Fibroblast of lung (primary cell): ENCODE measurements at regions not wholly inside any gene's neighbourhood (a gene's known extent, or its start where the extent isn't known, plus 50 kb on each side); places are given as distances from the start of the nearest gene placed in this dataset.

Experiments
- DNase-seq, 2 donors: peaks; one replicate each; pipeline versions ENCODE4 v3.0.0 to v3.0.0-alpha.2; 2010; ENCODE audit warnings: low read depth in 2 of 2
- H2AFZ ChIP-seq: 2 replicates; pipeline ENCODE4 v1.5.1; 2012; ENCODE audit warnings: low read length, control low read depth, inconsistent platforms
- H3K27ac ChIP-seq: 2 replicates; pipeline ENCODE4 v1.5.1; 2011; ENCODE audit warnings: low read length, control low read depth; ENCODE audit not compliant: insufficient read depth
- H3K27me3 ChIP-seq: 2 replicates; pipeline ENCODE4 v1.5.1; 2011; ENCODE audit warnings: mild to moderate bottlenecking, low read length; ENCODE audit not compliant: control insufficient read depth, insufficient read depth
- H3K36me3 ChIP-seq: 2 replicates; pipeline ENCODE4 v1.5.1; 2011; ENCODE audit warnings: low read length; ENCODE audit not compliant: control insufficient read depth, insufficient read depth
- H3K4me1 ChIP-seq: 2 replicates; pipeline ENCODE4 v1.5.1; 2011; ENCODE audit warnings: low read length; ENCODE audit not compliant: control insufficient read depth, insufficient read depth; ENCODE audit errors: extremely low read depth
- H3K4me2 ChIP-seq: 2 replicates; pipeline ENCODE4 v1.5.1; 2011; ENCODE audit warnings: low read length, control low read depth; ENCODE audit not compliant: insufficient read depth; ENCODE audit errors: extremely low read depth
- H3K4me3 ChIP-seq, 4 experiments: fragments of 200-600 bp in 1 of 4; sonication (generic) in 1 of 4; replicated peaks in 1 of 4; 2 replicates each; pipeline ENCODE4 v1.5.1; 2011 to 2016; ENCODE audit warnings: low read length in 4 of 4, low read depth in 3 of 4, mild to moderate bottlenecking in 3 of 4, control low read depth in 2 of 4, inconsistent platforms in 1 of 4, mixed read lengths in 1 of 4; ENCODE audit not compliant: insufficient read depth in 1 of 4; ENCODE audit errors: control extremely low read depth in 1 of 4
- H3K79me2 ChIP-seq: 2 replicates; pipeline ENCODE4 v1.5.1; 2012; ENCODE audit warnings: mild to moderate bottlenecking, low read length, inconsistent platforms; ENCODE audit not compliant: control insufficient read depth, insufficient read depth
- H3K9ac ChIP-seq: 2 replicates; pipeline ENCODE4 v1.5.1; 2011; ENCODE audit warnings: mild to moderate bottlenecking, low read length, control low read depth; ENCODE audit not compliant: insufficient read depth
- H3K9me3 ChIP-seq: 2 replicates; pipeline ENCODE4 v1.5.1; 2012; ENCODE audit warnings: low read depth, low read length; ENCODE audit not compliant: control insufficient read depth, insufficient read depth
- H4K20me1 ChIP-seq: 2 replicates; pipeline ENCODE4 v1.5.1; 2011; ENCODE audit warnings: low read length; ENCODE audit not compliant: control insufficient read depth, insufficient read depth; ENCODE audit errors: extremely low read depth
- EZH2 ChIP-seq: IDR thresholded peaks from 2 replicates; pipeline ENCODE4 v1.5.1; 2012; ENCODE audit warnings: low read length, control low read depth, mild to moderate bottlenecking; ENCODE audit errors: missing control alignments
- TF ChIP-seq, protein P1 (sequence below), 2 donors: IDR thresholded peaks in 1 of 2; conservative IDR thresholded peaks in 1 of 2; 1 replicate in 1 of 2; 2 replicates in 1 of 2; pipeline ENCODE4 v1.5.1; 2011 to 2012; ENCODE audit warnings: low read length in 2 of 2, control low read depth in 1 of 2, inconsistent platforms in 1 of 2, low read depth in 1 of 2, mild to moderate bottlenecking in 1 of 2

DNA sequence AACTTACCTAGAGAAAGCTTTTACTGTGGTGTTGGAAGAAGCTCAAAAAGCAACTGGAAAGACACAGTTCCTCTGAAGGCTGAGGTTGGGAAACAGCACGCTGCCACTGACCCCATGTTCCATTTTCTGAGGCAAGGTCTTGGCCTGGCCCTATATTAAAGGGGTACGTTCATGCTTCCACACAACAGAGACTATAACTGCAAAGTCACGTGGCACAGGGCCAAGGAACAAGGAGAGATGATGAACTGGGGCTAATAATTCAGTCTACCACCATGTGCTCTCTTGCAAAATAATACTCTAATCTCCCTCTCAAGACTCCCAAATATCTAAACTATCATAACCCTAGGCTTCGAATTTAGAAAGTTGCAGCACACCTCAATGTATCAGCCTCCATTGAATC lies 381.6 kb downstream of the DSEL start:
- DNase-seq = no peak
- no peak overlapping the region for H3K4me3 ChIP-seq
- no peak overlapping the region for H2AFZ ChIP-seq
- H3K4me2 ChIP-seq = no peak overlapping the region
- no peaks in the 10 kb centered on the region for H3K79me2 ChIP-seq
- no peaks in the 10 kb centered on the region for H3K4me1 ChIP-seq
- H3K27me3 ChIP-seq = no peaks in the 10 kb centered on the region
- no peak for TF ChIP-seq EZH2
- TF ChIP-seq, protein P1, sequence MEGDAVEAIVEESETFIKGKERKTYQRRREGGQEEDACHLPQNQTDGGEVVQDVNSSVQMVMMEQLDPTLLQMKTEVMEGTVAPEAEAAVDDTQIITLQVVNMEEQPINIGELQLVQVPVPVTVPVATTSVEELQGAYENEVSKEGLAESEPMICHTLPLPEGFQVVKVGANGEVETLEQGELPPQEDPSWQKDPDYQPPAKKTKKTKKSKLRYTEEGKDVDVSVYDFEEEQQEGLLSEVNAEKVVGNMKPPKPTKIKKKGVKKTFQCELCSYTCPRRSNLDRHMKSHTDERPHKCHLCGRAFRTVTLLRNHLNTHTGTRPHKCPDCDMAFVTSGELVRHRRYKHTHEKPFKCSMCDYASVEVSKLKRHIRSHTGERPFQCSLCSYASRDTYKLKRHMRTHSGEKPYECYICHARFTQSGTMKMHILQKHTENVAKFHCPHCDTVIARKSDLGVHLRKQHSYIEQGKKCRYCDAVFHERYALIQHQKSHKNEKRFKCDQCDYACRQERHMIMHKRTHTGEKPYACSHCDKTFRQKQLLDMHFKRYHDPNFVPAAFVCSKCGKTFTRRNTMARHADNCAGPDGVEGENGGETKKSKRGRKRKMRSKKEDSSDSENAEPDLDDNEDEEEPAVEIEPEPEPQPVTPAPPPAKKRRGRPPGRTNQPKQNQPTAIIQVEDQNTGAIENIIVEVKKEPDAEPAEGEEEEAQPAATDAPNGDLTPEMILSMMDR (conservative IDR thresholded peaks at IDR 0.05 in 1 of 2, IDR thresholded peaks at IDR 0.05 in 1 of 2; ENCODE audit: low read depth in 1 of 2, low read length in 2 of 2) = no peak
- H3K9ac ChIP-seq = no peak overlapping the region
- no peaks in the 10 kb centered on the region for H4K20me1 ChIP-seq
- no peak overlapping the region for H3K27ac ChIP-seq
- H3K9me3 ChIP-seq = no peaks in the 10 kb centered on the region
- no peaks in the 10 kb centered on the region for H3K36me3 ChIP-seq

DNA sequence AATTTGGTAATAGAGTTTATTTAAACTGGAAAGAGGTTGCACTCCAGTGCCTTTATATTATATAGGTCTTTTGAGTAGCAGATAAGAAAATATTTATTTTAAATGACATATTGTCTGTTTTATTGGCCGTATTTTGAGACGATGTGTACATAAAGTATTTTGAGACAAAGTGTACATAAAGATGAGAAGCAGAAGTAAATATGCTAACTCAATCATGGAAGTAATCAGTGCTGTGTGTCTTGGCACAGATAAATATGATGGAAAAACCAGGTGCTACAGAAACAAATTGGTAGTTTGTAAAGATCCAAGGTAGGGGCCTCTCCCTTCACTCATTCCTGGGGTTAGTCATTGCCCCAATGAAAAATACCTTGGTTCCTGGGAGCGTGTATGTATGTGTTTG lies 382.9 kb downstream of the DSEL start:
- Histone ChIP-seq H3K36me3 (no peaks in the 10 kb centered on the region), H3K9me3 (no peaks in the 10 kb centered on the region), H3K4me2 (no peak overlapping the region), H3K4me1 (no peaks in the 10 kb centered on the region), H3K79me2 (no peaks in the 10 kb centered on the region), H3K4me3 (no peak overlapping the region), H3K27me3 (no peaks in the 10 kb centered on the region), H3K27ac (no peak overlapping the region), H2AFZ (no peak overlapping the region), H4K20me1 (no peaks in the 10 kb centered on the region), H3K9ac (no peak overlapping the region)
- no peak for DNase-seq
- no peak for TF ChIP-seq EZH2
- TF ChIP-seq, protein P1 (conservative IDR thresholded peaks at IDR 0.05 in 1 of 2, IDR thresholded peaks at IDR 0.05 in 1 of 2; ENCODE audit: low read depth in 1 of 2, low read length in 2 of 2) = no peak

DNA sequence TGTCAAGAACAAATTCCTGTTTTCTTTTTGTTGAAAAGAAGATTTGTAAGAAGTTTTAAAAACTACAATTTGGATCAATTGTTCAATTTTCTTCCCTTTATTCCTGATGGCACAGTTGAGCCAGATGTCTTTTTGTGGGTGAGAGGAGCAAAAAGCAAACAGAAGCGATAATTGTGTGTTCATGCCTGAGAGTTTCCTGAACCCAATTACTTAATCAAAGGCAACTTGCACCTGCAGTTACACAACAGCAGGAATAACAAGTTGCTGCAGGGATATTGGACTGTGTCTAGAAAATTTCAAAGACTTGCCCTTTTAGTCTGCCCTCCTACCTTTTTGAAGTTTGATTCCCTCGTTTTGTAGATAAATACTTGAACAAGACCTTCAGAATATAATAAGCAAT lies 383.6 kb downstream of the DSEL start:
- Histone ChIP-seq H3K27ac (no peak overlapping the region), H4K20me1 (no peaks in the 10 kb centered on the region), H3K9ac (no peak overlapping the region), H3K4me1 (no peaks in the 10 kb centered on the region), H3K9me3 (no peaks in the 10 kb centered on the region), H3K79me2 (no peaks in the 10 kb centered on the region), H2AFZ (no peak overlapping the region), H3K4me2 (no peak overlapping the region), H3K36me3 (no peaks in the 10 kb centered on the region), H3K4me3 (no peak overlapping the region), H3K27me3 (no peaks in the 10 kb centered on the region)
- DNase-seq = no peak
- no peak for TF ChIP-seq EZH2
- TF ChIP-seq, protein P1 (conservative IDR thresholded peaks at IDR 0.05 in 1 of 2, IDR thresholded peaks at IDR 0.05 in 1 of 2; ENCODE audit: low read depth in 1 of 2, low read length in 2 of 2) = no peak
